Esophagus squamous epithelium (tissue), 5 donors: ENCODE measurements at regions not wholly inside any gene's neighbourhood (a gene's known extent, or its start where the extent isn't known, plus 50 kb on each side); places are given as distances from the start of the nearest gene placed in this dataset.

Source experiments
- DNase-seq: peaks from one replicate; lab custom pipeline; 2025; lab: John Stamatoyannopoulos, UW
- H3K27ac ChIP-seq, 4 donors: fragments of 200-600 bp; sonication (generic); one replicate each; pipeline ENCODE4 v1.5.1; 2016 to 2019; ENCODE audit warnings: mild to moderate bottlenecking in 1 of 4
- H3K27me3 ChIP-seq, 4 donors: fragments of 200-600 bp; sonication (generic); 1 replicate in 3 of 4; 2 replicates in 1 of 4; pipeline versions ENCODE4 v1.5.1 to v1.6.0; 2017 to 2021; ENCODE audit warnings: antibody characterized with exemption in 1 of 4
- H3K36me3 ChIP-seq, 3 donors: fragments of 200-600 bp; sonication (generic); one replicate each; pipeline ENCODE4 v1.5.1; 2016 to 2019
- H3K4me1 ChIP-seq, 3 donors: fragments of 200-600 bp; sonication (generic); one replicate each; pipeline ENCODE4 v1.5.1; 2017 to 2019
- H3K4me3 ChIP-seq, 4 donors: fragments of 200-600 bp; sonication (generic); 1 replicate in 3 of 4; 2 replicates in 1 of 4; pipeline ENCODE4 v1.5.1; 2016 to 2019; ENCODE audit warnings: mild to moderate bottlenecking in 2 of 4, moderate library complexity in 1 of 4
- H3K9me3 ChIP-seq, 3 donors: fragments of 200-600 bp; sonication (generic); one replicate each; pipeline ENCODE4 v1.5.1; 2016 to 2019
- POLR2A ChIP-seq, 4 donors: fragments of 450-650 bp; IDR thresholded peaks; one replicate each; pipeline ENCODE4 v1.6.1; 2017; ENCODE audit warnings: antibody characterized with exemption in 4 of 4, mild to moderate bottlenecking in 4 of 4, moderate library complexity in 3 of 4
- WGBS, 2 donors: methylation state at CpG; one replicate each; pipeline ENCODE4 v1.1.5; 2018; 5-methylcytosine and 5-hydroxymethylcytosine counted together
- intact Hi-C: fragments of 100-400 bp; cut with DNase I; formaldehyde crosslinking; loops from one replicate; pipeline ENCODE4 v1.15.0; 2022
- TF ChIP-seq, protein P1 (sequence below), 6 experiments: fragments of 450-650 bp in 4 of 6; fragments of 200-600 bp in 2 of 6; sonication (generic) in 2 of 6; IDR thresholded peaks; one replicate each; pipeline ENCODE4 v1.5.1; 2016 to 2019; ENCODE audit warnings: antibody characterized with exemption in 6 of 6, mild to moderate bottlenecking in 4 of 6, moderate library complexity in 4 of 6
- donor health status: DM: yes; HTN: yes; CAD: no.

DNA sequence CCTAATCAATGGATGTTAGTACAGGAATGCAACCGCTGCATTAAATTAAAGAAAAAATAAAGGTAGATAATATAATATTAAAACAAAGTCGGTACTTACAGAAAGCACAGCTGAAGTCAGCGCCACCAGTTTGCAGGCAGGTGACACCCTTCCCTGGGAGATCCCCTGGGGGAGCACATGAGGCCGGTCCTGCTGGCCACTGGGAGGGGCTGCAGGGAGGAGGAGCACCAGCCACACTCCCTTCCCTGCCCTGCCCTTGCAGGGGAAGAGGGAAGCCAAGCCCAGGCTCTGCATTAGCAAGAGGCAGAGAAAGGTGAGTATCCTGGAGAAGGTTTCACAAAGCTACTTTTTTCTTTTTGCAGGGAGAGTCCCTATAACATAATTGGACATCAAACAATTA is 507.0 kb downstream of the AJAP1 start:
- Histone ChIP-seq H3K4me1 (no peaks in the 10 kb centered on the region), H3K4me3 (no peak overlapping the region), H3K9me3 (no peaks in the 10 kb centered on the region), H3K36me3 (no peaks in the 10 kb centered on the region), H3K27ac (no peak overlapping the region), H3K27me3 (peaks cover 0 to 56% (median 0%) of the 10 kb centered on the region in 4 donors)
- intact Hi-C loops, result no loop called here
- TF ChIP-seq POLR2A (IDR thresholded peaks at IDR 0.05), result no peak
- TF ChIP-seq, protein P1, sequence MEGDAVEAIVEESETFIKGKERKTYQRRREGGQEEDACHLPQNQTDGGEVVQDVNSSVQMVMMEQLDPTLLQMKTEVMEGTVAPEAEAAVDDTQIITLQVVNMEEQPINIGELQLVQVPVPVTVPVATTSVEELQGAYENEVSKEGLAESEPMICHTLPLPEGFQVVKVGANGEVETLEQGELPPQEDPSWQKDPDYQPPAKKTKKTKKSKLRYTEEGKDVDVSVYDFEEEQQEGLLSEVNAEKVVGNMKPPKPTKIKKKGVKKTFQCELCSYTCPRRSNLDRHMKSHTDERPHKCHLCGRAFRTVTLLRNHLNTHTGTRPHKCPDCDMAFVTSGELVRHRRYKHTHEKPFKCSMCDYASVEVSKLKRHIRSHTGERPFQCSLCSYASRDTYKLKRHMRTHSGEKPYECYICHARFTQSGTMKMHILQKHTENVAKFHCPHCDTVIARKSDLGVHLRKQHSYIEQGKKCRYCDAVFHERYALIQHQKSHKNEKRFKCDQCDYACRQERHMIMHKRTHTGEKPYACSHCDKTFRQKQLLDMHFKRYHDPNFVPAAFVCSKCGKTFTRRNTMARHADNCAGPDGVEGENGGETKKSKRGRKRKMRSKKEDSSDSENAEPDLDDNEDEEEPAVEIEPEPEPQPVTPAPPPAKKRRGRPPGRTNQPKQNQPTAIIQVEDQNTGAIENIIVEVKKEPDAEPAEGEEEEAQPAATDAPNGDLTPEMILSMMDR (IDR thresholded peaks at IDR 0.05), result no peak
- 44 to 46% methylated on average over 4 of the region's 4 CpGs for WGBS, 2 donors
- DNase-seq, result no peak

- Histone ChIP-seq H3K27ac (no peak overlapping the region), H3K36me3 (no peaks in the 10 kb centered on the region), H3K9me3 (no peaks in the 10 kb centered on the region), H3K4me3 (no peak overlapping the region), H3K4me1 (no peaks in the 10 kb centered on the region), H3K27me3 (peaks cover 0 to 41% (median 0%) of the 10 kb centered on the region in 4 donors)
- WGBS, 2 donors, result 49 to 58% methylated on average over 3 to 4 of the region's 4 CpGs
- TF ChIP-seq POLR2A (IDR thresholded peaks at IDR 0.05), result no peak
- TF ChIP-seq, protein P1 (IDR thresholded peaks at IDR 0.05), result no peak
- intact Hi-C loops, result no loop called here
- no peak for DNase-seq
Measured at GRCh38 chr1:5157175-5157574, 502.8 kb downstream of the AJAP1 start.

DNA sequence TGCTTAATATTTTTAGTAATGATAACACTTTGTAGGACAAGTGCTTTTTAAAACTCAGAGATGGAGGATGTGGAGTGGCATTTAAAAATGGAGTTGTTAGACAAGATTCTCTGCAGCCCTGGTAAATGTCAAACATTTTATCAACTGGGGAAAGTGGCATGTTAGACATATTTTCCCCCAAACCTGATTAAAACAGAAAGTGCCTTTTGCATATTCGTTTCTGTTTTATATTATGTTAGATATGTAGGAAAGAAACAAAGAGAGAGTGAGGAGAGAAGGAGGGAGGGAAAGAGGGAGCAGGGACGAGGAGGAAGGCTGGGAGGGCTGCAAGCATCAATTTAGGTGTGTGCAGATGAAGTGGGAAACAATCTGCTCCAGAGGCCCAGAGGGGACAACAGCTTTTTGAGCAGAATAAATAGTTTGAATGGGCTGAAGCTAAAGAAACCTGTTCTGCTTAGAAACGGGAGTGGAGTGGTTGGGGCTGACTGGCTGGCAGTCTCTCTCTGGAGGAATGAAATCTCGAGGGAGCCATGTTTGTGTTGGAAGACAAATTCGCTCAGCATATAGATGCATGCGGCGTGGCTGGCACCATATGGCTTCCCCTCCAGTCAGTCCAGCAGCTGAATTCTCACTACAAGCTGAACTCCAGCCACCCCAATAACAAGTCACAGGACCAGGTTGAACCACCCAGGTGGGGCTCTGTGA is 502.2 kb downstream of the AJAP1 start:
- Histone ChIP-seq H3K36me3 (no peaks in the 10 kb centered on the region), H3K27me3 (peaks cover 0 to 40% (median 0%) of the 10 kb centered on the region in 4 donors), H3K4me3 (no peak overlapping the region), H3K4me1 (no peaks in the 10 kb centered on the region), H3K9me3 (no peaks in the 10 kb centered on the region), H3K27ac (no peak overlapping the region)
- WGBS, 2 donors, result 52 to 57% methylated on average over 7 of the region's 7 CpGs
- TF ChIP-seq, protein P1 (IDR thresholded peaks at IDR 0.05), result no peak
- TF ChIP-seq POLR2A (IDR thresholded peaks at IDR 0.05), result no peak
- no peak for DNase-seq
- intact Hi-C loops, result no loop called here

DNA sequence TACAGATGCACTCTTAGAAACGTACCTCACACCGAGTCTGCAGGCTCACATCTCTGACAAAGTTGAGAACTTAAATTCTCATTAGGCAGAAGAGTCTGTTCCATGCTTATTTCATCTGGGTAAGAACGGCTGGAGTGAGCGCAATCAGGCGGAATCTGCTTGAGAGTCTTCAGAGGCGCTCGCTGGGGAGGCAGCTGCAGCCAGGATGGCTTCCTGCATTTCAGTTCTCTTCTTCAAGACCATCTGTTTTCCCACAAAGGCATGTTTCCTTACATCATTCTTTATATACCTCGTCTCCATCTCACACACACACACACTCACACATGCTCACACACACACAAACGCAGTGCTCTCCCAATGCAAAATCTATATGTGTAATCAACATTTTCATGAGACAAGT is 497.1 kb downstream of the AJAP1 start:
- Histone ChIP-seq H3K9me3 (no peaks in the 10 kb centered on the region), H3K4me3 (no peak overlapping the region), H3K4me1 (no peaks in the 10 kb centered on the region), H3K36me3 (no peaks in the 10 kb centered on the region), H3K27me3 (peaks cover 0 to 45% (median 0%) of the 10 kb centered on the region in 4 donors), H3K27ac (no peak overlapping the region)
- no peak for DNase-seq
- 86% methylated on average over 9 of the region's 9 CpGs for WGBS, 2 donors
- intact Hi-C loops, result no loop called here
- TF ChIP-seq, protein P1 (IDR thresholded peaks at IDR 0.05), result no peak
- no peak for TF ChIP-seq POLR2A (IDR thresholded peaks at IDR 0.05)

DNA sequence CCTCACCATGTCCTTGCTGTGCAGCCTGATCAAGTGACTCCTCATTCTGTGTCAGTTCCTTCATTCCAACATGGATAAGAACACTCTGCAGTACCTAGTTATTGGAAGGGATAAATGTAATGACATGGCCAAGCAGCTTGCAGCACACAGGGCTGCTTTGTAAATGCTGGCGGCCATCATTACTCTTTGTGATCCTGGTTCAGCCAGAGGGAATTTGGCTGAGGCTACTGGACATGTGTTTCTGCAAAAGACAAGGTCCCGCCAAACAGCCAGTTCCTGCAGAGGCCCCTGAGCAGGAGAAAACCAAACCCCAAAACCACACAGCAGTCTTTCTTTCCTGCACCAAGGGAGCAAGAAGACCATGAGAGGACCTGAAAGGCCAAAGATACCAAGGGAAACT is 495.8 kb downstream of the AJAP1 start:
- Histone ChIP-seq H3K27ac (no peak overlapping the region), H3K9me3 (no peaks in the 10 kb centered on the region), H3K27me3 (peaks cover 0 to 50% (median 0%) of the 10 kb centered on the region in 4 donors), H3K4me1 (no peaks in the 10 kb centered on the region), H3K4me3 (no peak overlapping the region), H3K36me3 (no peaks in the 10 kb centered on the region)
- intact Hi-C loops, result no loop called here
- TF ChIP-seq, protein P1 (IDR thresholded peaks at IDR 0.05), result no peak
- no peak for TF ChIP-seq POLR2A (IDR thresholded peaks at IDR 0.05)
- no peak for DNase-seq
- 50 to 58% methylated on average over 2 of the region's 2 CpGs for WGBS, 2 donors
